GM23338 (cell line): ENCODE measurements at regions not wholly inside any gene's neighbourhood (a gene's known extent, or its start where the extent isn't known, plus 50 kb on each side); places are given as distances from the start of the nearest gene placed in this dataset.

Experiments used
- ATAC-seq: fragments of 200-7000 bp; cut with Tn5 transposase; 3 replicates; pipeline ENCODE4 v1.9.1; 2020
- DNase-seq: peaks from one replicate; pipeline ENCODE4 v3.0.0-alpha.2; 2015; ENCODE audit warnings: low spot score
- H2AFZ ChIP-seq: fragments of 200-600 bp; sonication (generic); 2 replicates; pipeline ENCODE4 v1.8.0; 2016; ENCODE audit warnings: antibody characterized with exemption, mild to moderate bottlenecking, moderate library complexity
- H3F3A ChIP-seq: fragments of 200-600 bp; sonication (generic); replicated peaks from 2 replicates; pipeline ENCODE4 v1.8.0; 2017; ENCODE audit warnings: antibody characterized with exemption, mixed run types, low read depth
- H3K27ac ChIP-seq: fragments of 200-600 bp; sonication (generic); 2 replicates; pipeline ENCODE4 v1.6.1; 2016; ENCODE audit warnings: low read depth
- H3K27me3 ChIP-seq: fragments of 200-600 bp; sonication (generic); 2 replicates; pipeline ENCODE4 v1.8.0; 2016; ENCODE audit warnings: mild to moderate bottlenecking, mixed run types, moderate library complexity; ENCODE audit not compliant: insufficient read depth
- H3K36me3 ChIP-seq: fragments of 200-600 bp; sonication (generic); 2 replicates; pipeline ENCODE4 v1.8.0; 2016; ENCODE audit warnings: mild to moderate bottlenecking; ENCODE audit not compliant: insufficient read depth
- H3K4me1 ChIP-seq: fragments of 200-600 bp; sonication (generic); 2 replicates; pipeline ENCODE4 v1.8.0; 2016; ENCODE audit warnings: mild to moderate bottlenecking, moderate library complexity; ENCODE audit not compliant: insufficient read depth
- H3K4me2 ChIP-seq: fragments of 200-600 bp; sonication (generic); 2 replicates; pipeline ENCODE4 v1.7.1; 2017; ENCODE audit warnings: mixed run types
- H3K4me3 ChIP-seq: fragments of 200-600 bp; sonication (generic); 2 replicates; pipeline ENCODE4 v1.6.1; 2016; ENCODE audit warnings: mixed run types
- H3K79me2 ChIP-seq: fragments of 200-600 bp; sonication (generic); replicated peaks from 2 replicates; pipeline ENCODE4 v1.8.0; 2017; ENCODE audit warnings: mild to moderate bottlenecking; ENCODE audit not compliant: insufficient read depth
- H3K9me2 ChIP-seq: fragments of 200-600 bp; sonication (generic); 2 replicates; pipeline ENCODE4 v1.8.0; 2017; ENCODE audit not compliant: insufficient read depth
- H4K20me1 ChIP-seq: fragments of 200-600 bp; sonication (generic); replicated peaks from 2 replicates; pipeline ENCODE4 v1.8.0; 2017; ENCODE audit warnings: mild to moderate bottlenecking; ENCODE audit not compliant: insufficient read depth
- H3K27ac Mint-ChIP-seq: 2 replicates; pipeline ENCODE4 v1.8.0; 2020; ENCODE audit warnings: inconsistent platforms, mild to moderate bottlenecking, moderate library complexity, mixed read lengths
- H3K27me3 Mint-ChIP-seq: 3 replicates; pipeline ENCODE4 v1.8.0; 2022; ENCODE audit warnings: low read depth, mild to moderate bottlenecking, moderate library complexity, mixed read lengths, inconsistent platforms; ENCODE audit not compliant: insufficient read depth, poor library complexity
- H3K36me3 Mint-ChIP-seq: 3 replicates; pipeline ENCODE4 v1.8.0; 2021; ENCODE audit warnings: low read depth, mild to moderate bottlenecking, inconsistent platforms, moderate library complexity, mixed read lengths
- H3K4me1 Mint-ChIP-seq: 3 replicates; pipeline ENCODE4 v1.8.0; 2020; ENCODE audit warnings: mild to moderate bottlenecking, inconsistent platforms, mixed read lengths
- H3K4me3 Mint-ChIP-seq: 3 replicates; pipeline ENCODE4 v1.8.0; 2021; ENCODE audit warnings: moderate library complexity, mild to moderate bottlenecking, inconsistent platforms, mixed read lengths
- H3K9me3 Mint-ChIP-seq: 3 replicates; pipeline ENCODE4 v1.8.0; 2020; ENCODE audit warnings: moderate library complexity, mild to moderate bottlenecking, inconsistent platforms, mixed read lengths
- CREB1 ChIP-seq: fragments of 250-450 bp; sonication (Bioruptor Pico); IDR thresholded peaks from 2 replicates; pipeline ENCODE4 v1.5.0; 2020; ENCODE audit warnings: low read depth, mild to moderate bottlenecking, moderate library complexity
- CTCF ChIP-seq, 2 experiments: fragments of 200-600 bp in 1 of 2; sonication (generic) in 1 of 2; conservative IDR thresholded peaks; 2 replicates each; pipeline versions ENCODE4 v1.5.1 to v1.6.1; 2016 to 2017; ENCODE audit warnings: antibody characterized with exemption in 2 of 2, low read depth in 2 of 2, mild to moderate bottlenecking in 2 of 2, moderate library complexity in 1 of 2
- ETS1 ChIP-seq: IDR thresholded peaks from 2 replicates; pipeline ENCODE4 v1.6.1; 2016; ENCODE audit warnings: antibody characterized with exemption
- EZH2 ChIP-seq: fragments of 200-600 bp; sonication (generic); IDR thresholded peaks from one replicate; pipeline ENCODE4 v1.8.0; 2017; ENCODE audit warnings: antibody characterized with exemption, mild to moderate bottlenecking, low read depth; ENCODE audit not compliant: unreplicated experiment
- EZH2phosphoT487 ChIP-seq: fragments of 200-600 bp; sonication (generic); IDR thresholded peaks from one replicate; pipeline ENCODE4 v1.8.1; 2018; ENCODE audit warnings: antibody characterized with exemption; ENCODE audit not compliant: unreplicated experiment
- JUNB ChIP-seq: IDR thresholded peaks from one replicate; pipeline ENCODE4 v1.6.1; 2016; ENCODE audit warnings: antibody characterized with exemption; ENCODE audit not compliant: unreplicated experiment
- NANOG ChIP-seq: IDR thresholded peaks from 2 replicates; pipeline ENCODE4 v1.6.1; 2016; ENCODE audit warnings: antibody characterized with exemption, borderline replicate concordance
- POLR2AphosphoS5 ChIP-seq: IDR thresholded peaks from 2 replicates; pipeline ENCODE4 v1.6.1; 2016; ENCODE audit warnings: antibody characterized with exemption, low read depth
- REST ChIP-seq: IDR thresholded peaks from one replicate; pipeline ENCODE4 v1.6.1; 2018; ENCODE audit warnings: antibody characterized with exemption; ENCODE audit not compliant: unreplicated experiment
- STAT1 ChIP-seq: IDR thresholded peaks from one replicate; pipeline ENCODE4 v1.6.1; 2016; ENCODE audit warnings: antibody characterized with exemption; ENCODE audit not compliant: unreplicated experiment
- ZNF114 ChIP-seq: fragments of 250-450 bp; sonication (Bioruptor Pico); IDR thresholded peaks from 2 replicates; pipeline ENCODE4 v1.5.0; 2020; ENCODE audit warnings: mild to moderate bottlenecking, moderate library complexity
- ZNF331 ChIP-seq: fragments of 250-450 bp; sonication (Bioruptor Pico); IDR thresholded peaks from 2 replicates; pipeline ENCODE4 v1.5.0; 2020; ENCODE audit warnings: low read depth, mild to moderate bottlenecking, moderate library complexity
- ZNF462 ChIP-seq: fragments of 250-450 bp; sonication (Bioruptor Pico); IDR thresholded peaks from 2 replicates; pipeline ENCODE4 v1.5.0; 2020; ENCODE audit warnings: mild to moderate bottlenecking, moderate library complexity

- ATAC-seq, result no peak
- Histone ChIP-seq H3K4me3 (no peak overlapping the region), H3K4me2 (peak overlapping the region; percentile 60), H3K79me2 (no peaks in the 10 kb centered on the region), H3K4me1 (peaks cover 23% of the 10 kb centered on the region), H2AFZ (no peak overlapping the region), H4K20me1 (no peaks in the 10 kb centered on the region), H3F3A (no peaks in the 10 kb centered on the region), H3K9me2 (no peaks in the 10 kb centered on the region), H3K36me3 (no peaks in the 10 kb centered on the region), H3K27ac (no peak overlapping the region), H3K27me3 (no peaks in the 10 kb centered on the region)
- peaks cover 36% of the 10 kb centered on the region for H3K4me1 Mint-ChIP-seq
- H3K9me3 Mint-ChIP-seq, result no peaks in the 10 kb centered on the region; the same call in 2 of the 3 replicates
- peaks cover 17% of the 10 kb centered on the region for H3K27me3 Mint-ChIP-seq
- peak; percentile 19 for DNase-seq
- peak overlapping the region; percentile 19; the same call in 1 of the 2 replicates for H3K27ac Mint-ChIP-seq
- H3K36me3 Mint-ChIP-seq, result no peaks in the 10 kb centered on the region
- H3K4me3 Mint-ChIP-seq, result no peak overlapping the region
- TF ChIP-seq EZH2 (no peak), POLR2AphosphoS5 (no peak), CREB1 (CRISPR knock-in tag) (no peak), EZH2phosphoT487 (no peak), STAT1 (no peak), ETS1 (no peak), REST (no peak), CTCF (conservative IDR thresholded peaks at IDR 0.05; ENCODE audit: low read depth in 2 of 2) (no peak), ZNF462 (CRISPR knock-in tag) (no peak), JUNB (no peak), ZNF114 (CRISPR knock-in tag) (no peak), NANOG (no peak), ZNF331 (no peak)
These were observed 89.1 kb downstream of the HS1BP3 start for GRCh38 chr2:20561637-20562454.
